RPMI7951 (cell line): ENCODE measurements at regions not wholly inside any gene's neighbourhood (a gene's known extent, or its start where the extent isn't known, plus 50 kb on each side); places are given as distances from the start of the nearest gene placed in this dataset.

ENCODE experiments used
- DNase-seq: peaks from one replicate; pipeline ENCODE4 v3.0.0-alpha.2; 2012; ENCODE audit warnings: low read depth

DNA sequence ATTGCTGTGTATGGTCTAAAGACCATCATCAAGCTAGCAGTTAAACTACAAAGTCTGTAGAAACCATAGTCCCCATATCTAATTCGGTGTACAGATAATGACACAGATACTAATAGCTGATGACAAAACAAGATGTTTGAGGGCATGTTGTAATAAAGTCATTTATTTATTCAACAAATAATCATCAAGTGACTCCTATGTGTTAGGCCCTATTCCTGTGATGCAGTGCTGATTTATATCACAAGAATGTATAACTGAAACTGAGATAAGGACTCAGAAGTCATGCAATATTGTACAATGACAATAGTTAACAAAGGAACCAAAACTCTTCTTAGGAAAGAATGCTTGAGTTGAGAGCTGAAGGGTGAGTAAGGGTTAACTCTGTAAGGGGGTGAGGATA lies 315.0 kb upstream of the NR3C2 start:
- DNase-seq: no peak

DNA sequence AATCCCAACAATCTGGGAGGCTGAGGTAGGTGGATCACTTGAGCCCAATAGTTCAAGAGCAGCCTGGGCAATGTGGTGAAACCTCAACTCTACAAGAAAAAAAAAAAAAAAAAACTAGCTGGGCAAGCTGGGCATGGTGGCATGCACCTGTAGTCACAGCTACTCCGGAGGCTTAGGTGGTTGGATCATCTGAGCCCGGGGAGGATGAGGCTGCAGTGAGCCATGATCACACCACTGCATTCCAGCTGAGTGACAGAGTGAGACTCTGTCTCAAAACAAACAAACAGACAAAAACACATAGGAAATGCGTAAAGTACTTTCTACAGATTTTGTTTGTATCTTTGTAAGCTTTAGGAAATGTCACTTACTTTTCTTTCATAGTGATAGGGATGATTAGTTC lies 307.2 kb upstream of the NR3C2 start:
- DNase-seq: no peak

DNA sequence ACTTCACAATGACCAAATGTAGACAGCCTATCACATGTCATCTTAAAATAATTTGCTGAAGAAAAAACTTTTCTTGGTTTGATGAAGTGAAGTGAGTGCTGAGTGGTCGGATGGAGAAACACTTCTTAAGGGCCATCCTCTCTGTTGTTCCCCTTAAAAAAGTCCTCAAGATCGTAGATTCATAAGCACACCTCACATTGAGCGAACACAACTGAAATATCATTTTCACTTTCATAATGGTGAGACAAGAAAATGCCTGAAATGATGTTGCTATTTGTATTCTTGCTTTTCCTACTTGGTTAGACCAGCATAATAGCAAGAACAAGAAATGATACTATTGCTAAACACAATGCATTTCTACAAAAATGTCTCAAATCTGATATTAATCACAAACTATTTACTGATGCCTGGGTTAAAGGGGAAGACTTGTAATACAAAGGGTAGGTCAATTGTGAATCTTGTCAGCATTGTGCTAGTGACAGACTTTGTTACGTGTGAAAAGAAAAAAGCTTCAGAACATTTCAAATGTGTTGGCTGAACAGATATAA lies 305.6 kb upstream of the NR3C2 start:
- DNase-seq: no peak

DNA sequence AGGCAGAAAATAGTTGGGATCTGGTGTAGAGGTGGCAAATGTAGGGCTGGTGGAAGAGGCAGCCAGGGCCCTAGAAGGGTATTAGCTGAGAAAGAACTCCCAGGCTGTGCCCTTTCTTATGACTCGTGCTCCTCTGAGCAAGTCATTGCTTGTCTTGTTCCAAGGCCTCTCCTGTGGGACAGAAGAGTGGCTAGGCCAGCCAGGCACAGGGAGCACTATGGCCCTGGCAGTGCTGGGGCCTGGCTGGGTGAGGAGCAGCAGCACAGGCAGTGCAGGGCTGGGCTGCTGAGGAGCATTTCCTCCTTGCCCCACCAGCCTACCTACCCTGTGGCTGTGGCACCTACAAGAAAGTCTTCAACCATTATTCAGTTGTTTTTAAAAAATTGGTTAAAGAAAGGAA lies 298.5 kb upstream of the NR3C2 start:
- DNase-seq: no peak

DNA sequence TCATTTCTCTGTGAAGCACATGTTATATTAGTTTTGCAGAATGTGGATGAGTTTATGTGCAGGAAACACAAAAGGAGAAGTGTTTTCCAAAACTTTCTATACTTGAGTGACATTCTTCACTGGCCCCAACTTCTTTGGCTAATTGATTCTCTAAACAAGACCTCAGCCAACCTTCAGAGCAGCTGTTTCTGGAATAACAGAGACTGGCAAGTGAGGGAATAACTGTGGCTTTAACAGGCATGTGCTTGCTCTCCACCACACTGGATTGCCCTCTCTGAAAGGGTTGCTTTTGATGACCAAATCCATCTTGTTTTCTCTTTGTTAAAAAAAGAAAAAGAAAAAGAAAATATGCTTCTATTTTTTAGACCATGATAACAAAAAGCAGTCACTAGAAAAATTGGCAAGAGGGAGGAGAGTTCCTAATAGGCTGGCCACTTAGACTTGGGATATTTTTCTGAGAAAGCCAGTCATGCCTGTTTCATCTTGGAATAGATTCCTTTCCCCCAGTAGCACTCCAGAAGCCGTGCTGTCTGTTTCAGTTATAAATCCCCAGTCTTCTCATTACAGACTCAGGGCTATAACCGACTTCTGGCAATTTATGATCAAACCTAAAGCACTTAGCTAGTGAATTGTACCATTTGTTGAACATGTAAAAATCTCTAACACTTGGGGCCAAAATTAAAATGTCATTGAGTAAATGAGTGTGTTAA lies 295.0 kb upstream of the NR3C2 start:
- no peak for DNase-seq

DNA sequence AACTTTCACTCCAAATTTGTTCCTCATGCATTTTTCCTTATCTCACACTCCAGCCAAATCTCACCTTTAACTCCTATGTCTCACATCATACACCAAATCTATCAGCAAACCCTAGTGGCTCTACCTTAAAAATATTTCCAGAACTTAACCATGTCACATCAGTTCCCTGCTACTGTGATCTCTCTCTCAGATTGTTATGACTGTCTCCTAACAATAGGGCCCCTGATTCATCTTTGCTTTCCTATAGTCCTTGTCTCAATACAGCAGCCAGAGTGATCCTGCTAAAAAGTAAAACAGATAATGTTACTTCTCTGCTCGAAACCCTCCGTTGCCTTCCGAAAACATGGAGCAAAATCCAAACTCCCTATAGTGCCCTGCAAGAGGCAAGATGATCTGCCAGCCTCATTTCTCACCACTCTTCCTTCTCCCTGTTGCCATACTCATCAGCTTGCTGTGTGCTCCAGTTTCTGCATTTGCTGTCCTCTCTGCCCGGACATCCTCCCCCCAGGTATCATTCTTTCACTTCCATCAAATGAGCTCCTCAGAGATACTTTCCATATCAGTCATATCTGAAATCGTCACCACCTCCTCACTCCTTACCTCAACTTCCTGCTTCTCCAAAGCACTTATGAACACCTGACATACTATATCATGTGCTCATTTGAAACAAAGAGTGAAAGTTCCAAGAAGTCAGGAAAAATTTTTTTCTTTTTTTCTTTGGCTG lies 293.4 kb upstream of the NR3C2 start:
- DNase-seq: no peak

DNA sequence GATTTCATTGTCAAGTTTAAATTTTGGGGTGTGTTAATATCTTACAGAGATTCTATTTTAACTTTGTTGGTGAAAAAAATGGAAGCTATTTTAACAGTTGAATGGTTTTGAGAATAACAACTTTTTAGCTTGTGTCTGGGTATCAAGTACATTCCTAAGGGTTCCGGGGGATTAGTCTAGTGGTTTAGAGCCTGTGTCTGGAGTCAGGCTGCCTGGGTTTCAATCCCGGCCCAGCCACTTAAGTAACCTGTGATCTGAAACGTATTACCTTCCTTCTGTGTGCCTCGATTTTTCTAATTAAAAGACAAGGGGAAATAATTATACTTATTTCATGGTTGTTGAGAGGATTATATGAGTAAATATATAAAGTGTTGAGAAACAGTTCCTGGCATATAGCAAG lies 288.6 kb upstream of the NR3C2 start:
- no peak for DNase-seq

DNA sequence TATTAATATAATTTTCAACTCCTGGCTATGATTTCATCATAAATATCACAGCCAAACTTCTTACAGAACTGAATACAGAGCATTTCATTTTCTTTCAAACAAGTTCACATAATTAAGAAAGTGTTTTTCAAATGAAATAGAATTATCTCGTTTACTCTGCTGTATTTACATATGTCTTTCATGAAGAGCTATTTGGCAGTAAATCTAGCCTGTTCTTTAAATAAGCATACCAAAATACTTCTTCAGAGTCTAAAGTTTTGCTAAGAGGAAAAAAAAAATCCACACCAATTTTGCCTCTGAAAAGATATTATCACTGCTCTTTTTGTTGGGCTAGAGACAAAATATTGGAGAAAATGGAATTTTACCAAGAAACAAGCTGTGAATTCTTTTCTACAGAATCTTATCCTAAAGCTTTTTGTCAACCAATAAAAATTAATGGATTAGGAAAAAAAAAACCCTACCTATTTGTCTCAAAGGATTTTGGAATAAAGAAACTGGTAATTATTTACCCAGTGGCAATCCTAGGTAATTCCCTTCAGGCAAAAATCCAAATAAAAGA lies 287.9 kb upstream of the NR3C2 start:
- no peak for DNase-seq

DNA sequence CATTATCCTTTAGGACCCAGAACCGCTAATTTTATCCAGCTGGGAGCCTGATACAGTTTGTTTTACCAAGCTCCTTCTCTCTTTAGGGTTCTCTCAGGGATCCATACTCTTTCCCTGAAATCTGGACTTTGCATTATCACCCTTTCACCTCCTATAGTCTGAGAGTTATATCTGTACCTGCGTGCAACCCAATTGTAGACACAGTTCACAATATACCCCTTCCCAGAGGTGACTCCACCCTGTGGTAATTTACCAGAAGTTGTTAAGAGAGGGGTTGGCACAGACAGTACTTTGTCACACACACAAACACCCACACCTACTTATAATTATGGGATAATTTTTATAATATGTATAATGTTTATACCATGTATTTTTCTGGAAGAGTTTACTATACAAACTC lies 275.8 kb upstream of the NR3C2 start:
- no peak for DNase-seq

DNA sequence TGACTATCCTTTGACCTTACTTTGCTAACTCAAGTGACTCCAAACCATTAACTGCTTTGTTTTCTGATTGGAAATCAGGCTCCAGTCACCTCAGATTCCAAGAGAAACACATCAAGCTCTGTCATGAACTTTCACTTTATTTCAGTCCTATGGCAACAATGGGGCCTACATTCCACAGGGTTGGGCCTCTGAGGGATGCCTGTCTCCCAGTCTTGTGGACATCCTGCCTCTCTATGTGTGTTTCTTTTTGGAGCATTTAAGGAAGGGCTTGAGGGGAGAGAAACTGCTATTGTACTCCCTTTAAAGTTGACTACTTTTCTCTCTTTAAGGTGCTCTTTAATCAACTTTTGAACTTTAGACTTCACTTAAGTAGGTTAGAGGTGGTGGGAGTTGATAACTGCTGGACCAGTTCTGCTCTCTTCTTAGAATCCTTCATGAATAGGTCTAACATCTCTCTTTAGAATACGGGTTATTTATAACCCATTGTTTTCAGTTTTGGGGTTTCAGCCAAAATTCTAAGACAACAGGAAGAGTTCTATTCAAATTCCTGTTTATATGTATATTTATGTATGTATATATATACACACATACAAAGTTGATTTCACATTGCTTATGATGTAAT lies 274.3 kb upstream of the NR3C2 start:
- no peak for DNase-seq

DNA sequence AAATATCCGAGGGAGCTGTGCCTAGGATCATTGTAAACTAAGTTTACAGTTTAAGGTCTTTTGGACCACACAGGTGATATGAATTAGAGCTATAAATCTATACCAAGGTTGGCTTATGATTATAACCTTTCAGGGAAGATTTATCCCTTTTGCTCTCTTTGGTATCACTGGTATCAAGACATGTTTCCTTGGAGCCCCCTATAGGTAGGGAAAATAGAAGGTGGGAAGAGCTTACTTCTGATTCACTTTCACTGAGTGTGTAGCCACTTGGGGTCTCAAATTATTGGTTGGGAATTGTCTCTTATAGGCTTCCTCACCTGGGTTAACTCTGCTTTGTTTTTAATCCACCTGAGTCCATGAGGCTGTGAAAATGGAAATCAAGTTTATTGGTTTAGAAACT lies 262.1 kb upstream of the NR3C2 start:
- DNase-seq: no peak

DNA sequence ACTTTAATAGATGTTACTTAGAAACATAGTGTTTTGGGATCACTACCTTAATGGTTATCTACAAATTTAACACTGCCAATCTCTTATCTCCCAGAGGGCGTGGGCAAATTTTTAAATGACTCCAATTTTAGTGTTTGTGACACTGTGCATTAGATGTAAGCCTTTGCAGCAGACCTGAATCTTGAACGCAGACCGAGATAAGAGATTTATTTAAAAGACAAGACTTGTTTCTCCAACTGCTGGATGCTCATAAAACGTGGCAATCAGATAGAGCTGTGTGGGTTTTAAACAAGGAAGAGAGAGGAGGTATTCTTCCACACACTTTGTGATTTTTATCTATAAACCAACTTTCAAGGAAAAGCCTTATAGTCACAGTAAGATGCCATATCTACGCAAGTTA lies 252.5 kb upstream of the NR3C2 start:
- no peak for DNase-seq

DNA sequence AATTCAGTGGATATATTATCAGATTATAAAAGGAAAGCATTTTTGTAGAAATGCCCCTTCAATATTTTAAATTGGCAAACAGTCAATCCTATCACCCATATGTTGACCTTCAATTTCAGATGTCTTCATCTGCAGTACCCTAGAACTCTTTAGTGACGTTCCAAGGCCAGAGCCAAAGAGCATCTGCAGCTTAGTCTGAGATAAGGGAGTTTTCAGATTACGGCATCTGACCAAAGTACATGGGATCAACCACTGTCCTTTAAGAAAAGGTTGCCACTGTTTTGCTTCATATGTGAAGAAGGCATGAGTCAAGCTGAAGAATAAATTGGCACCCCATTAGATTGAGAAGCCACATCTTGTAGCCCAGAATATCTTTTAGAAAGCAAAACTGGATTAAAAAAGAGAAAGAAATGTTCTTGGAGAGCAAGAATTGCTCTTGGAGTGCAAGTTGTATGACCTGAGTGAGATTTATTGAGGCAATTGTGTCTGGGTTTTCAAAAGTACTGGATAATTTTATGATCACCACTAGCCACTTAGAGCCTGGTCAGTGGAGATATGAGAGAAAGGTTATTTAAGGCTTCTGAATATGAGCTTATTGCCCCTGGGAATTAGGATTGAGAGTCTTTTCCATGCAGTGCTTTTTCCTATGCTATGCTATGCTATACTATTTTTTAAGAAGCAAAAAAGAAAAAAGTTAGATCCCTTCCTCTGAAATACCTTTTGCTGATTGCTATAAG lies 251.9 kb upstream of the NR3C2 start:
- DNase-seq: no peak

DNA sequence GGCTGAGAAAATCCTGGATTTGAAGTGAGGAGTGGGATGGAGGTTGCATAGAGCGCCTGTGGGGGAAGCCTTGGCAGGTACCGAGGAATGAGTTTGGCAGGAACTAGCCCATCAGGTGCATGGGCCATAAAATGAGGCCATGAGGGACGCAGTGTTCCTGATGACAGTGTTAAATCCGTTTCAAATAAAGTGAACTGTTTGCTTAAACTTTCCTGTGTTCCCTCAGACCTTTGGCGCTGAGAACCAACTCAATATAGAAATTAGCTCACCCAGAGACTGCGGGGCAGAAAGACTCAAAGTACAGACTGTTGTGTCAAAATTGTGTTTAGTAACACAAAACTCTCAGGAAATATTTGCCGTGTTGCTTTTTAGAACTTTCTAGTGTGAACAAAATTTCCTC lies 250.0 kb upstream of the NR3C2 start:
- DNase-seq: no peak

DNA sequence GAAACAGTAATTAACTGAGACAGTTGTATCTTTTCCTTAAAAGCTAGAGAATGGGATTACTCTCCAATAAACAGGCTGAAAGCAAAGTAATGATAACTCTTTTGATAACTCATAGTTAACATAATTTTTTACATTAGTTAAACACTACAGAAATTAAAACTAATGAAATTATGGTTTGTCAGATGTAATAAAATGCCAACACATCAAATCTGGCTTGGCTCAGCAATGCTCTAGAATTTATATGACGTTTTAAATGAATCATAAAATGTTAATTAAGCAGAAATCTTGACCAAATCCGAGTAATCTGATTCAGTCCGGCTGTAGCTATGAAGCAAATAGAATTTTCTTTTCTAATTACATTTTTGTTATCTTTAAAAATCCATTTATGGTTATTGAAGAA lies 244.2 kb upstream of the NR3C2 start:
- no peak for DNase-seq

DNA sequence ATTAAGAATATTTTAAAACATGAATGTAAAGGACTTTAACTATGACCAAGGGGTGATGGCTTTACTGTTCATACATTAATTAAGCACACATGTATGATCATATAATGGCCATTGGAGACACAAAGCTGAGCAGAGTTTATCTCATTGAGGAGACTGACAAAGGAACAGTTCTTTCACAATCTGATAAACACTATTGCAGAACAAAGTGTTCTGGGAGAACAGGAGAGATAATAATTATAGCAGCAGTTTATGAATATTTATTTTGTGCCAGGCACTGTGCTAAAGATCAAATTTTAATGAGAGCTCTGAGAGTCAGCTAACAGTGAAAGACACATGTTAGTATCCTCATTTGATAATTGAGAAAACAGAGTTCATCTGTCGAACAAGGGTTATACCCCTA lies 242.4 kb upstream of the NR3C2 start:
- DNase-seq: no peak

DNA sequence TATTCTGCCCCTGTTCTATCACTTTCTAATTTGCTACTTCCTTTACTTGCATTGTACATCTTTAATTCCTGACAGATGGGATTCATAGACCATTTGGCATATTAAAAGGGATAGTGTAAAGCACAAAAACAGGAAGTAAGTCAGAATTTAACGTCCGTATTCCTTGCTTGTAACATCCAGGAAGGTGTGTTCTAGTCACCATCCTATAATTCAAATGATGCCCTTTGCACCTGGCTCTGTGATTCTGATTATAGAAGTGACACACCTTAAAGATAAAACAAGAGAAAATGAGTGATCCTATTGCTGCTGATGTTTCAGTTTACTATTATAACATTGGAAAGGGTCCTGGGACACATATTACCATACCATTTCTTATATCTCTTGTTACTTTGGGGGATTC lies 238.7 kb upstream of the NR3C2 start:
- no peak for DNase-seq

DNA sequence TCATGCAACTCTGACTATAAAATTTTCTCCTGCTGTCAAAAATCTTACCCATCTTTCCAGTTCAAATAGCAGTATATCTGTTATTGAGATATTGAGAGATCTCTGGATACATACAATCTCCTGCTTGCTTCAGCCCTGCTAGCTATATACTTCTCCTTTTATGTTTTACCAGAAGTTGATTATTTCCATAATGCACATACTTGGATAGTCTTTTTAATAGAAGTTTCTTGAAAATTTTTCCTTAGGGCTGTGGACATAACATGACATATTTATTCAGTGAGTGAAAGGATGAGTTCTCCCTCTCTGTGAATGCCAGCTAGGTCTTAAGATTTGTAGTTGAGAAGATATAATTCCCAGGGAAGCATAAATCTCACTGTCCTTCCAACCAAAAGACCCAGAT lies 234.1 kb upstream of the NR3C2 start:
- DNase-seq: no peak

DNA sequence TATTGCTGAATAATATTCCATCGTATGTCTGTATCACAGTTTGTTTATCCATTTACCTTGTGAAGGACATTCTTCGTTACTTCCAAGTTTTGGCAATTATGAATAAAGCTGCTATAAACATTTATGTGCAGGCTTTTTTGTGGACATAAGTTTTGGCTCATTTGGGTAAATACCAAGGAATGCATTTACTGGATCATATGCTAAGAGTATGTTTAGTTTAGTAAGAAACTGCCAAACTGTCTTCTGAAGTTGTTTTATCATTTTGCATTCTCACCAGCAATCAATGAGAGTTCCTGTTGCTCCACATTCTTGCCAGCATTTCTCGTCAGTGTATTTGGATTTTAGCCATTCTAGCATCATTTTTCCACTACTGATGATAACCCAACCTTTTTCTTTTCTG lies 232.7 kb upstream of the NR3C2 start:
- no peak for DNase-seq

DNA sequence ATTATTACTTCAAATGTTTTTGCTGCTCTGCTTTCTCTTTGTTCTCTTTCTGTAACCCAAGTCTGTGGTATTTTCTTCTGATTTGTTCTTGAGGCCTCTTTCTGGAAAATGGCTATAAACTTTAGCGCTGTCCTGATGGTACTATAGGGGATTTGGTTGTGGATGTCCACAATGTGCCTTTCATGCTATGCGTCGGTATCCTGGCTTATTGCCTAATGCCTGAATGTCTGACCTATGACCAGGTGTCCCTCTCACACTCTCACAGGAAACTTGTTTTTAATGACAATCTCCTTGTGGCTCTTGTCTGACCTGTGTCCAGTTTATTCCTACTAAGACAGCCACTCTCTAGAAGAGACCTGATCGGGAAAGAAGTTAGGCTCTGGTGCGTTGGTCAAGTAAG lies 222.4 kb upstream of the NR3C2 start:
- no peak for DNase-seq

DNA sequence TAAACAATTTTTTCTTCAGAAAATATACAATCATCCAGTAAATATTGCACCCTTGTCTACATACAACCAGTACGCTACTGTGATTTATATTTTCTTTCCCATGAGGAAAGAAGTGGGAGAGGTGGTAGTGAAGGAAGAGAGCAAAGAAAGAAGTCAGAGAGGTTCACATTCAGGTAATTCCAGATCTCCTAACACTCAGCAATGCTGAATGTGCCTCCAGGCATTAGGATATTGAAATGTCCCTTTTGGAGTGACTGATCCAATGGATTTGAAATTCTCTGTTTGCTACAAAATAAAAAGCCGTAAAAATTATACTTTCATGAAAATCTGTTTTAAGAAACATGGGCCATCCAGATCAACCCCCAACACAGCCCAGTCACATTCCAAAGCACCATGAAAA lies 211.9 kb upstream of the NR3C2 start:
- DNase-seq: no peak

DNA sequence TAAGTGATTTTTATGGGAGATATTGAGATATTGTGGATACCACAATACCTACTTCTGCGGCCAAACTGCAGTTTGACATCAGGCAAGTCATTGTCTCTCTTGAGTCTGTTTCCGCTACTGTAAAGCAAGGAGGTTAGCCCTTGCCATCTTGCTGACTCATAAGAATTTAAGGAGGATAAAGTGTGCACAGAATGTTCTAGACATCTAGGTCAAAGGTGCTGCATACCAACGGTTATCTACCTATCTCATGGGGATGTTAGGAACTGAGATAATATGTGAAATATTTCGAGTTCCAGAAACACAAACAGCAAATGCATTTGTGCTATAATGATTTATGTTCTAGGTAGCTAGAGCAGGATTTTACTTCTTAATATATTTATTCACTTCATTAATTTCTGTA lies 211.5 kb upstream of the NR3C2 start:
- DNase-seq: no peak
